ENCODE measurements at regions not wholly inside any gene's neighbourhood (a gene's known extent, or its start where the extent isn't known, plus 50 kb on each side); places are given as distances from the start of the nearest gene placed in this dataset.
"Not testable (repeated sequence)": the region's sequence is repeated elsewhere in the genome, so short reads cannot be mapped to it uniquely, and the experiment has no call there.

DNA sequence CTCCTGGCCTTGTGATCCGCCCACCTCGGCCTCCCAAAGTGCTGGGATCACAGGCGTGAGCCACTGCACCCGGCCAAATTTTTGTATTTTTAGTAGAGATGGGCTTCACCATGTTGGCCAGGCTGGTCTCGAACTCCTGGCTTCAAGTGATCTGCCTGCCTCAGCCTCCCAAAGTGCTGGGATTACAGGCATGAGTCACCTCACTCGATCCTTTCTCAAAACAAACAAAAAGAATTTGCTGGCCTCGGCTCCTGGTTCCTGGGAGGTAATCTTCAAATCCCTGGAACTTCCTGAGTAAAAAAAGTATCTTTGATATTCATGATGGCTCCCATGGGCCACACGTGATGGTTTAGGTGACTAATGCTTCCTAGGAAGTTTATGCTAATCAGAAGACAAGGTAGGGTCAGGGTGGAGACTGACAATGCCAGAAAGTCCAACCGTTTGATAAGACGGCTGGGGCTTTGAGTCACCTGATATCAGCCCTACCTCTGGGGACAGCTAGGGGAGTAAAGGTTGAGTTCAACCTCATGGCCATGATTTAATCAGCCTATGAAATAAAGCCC, 113.1 kb upstream of the NEK6 start:
- TF ChIP-seq, protein P1, sequence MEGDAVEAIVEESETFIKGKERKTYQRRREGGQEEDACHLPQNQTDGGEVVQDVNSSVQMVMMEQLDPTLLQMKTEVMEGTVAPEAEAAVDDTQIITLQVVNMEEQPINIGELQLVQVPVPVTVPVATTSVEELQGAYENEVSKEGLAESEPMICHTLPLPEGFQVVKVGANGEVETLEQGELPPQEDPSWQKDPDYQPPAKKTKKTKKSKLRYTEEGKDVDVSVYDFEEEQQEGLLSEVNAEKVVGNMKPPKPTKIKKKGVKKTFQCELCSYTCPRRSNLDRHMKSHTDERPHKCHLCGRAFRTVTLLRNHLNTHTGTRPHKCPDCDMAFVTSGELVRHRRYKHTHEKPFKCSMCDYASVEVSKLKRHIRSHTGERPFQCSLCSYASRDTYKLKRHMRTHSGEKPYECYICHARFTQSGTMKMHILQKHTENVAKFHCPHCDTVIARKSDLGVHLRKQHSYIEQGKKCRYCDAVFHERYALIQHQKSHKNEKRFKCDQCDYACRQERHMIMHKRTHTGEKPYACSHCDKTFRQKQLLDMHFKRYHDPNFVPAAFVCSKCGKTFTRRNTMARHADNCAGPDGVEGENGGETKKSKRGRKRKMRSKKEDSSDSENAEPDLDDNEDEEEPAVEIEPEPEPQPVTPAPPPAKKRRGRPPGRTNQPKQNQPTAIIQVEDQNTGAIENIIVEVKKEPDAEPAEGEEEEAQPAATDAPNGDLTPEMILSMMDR (IDR thresholded peaks at IDR 0.05), result not testable (repeated sequence)
- TF ChIP-seq POLR2AphosphoS5 (IDR thresholded peaks at IDR 0.05; ENCODE audit: low read depth, low read length); SIN3A (IDR thresholded peaks at IDR 0.05; ENCODE audit: borderline replicate concordance, insufficient read depth, low read depth, low read length): not testable (repeated sequence)
- TF ChIP-seq, protein P2, sequence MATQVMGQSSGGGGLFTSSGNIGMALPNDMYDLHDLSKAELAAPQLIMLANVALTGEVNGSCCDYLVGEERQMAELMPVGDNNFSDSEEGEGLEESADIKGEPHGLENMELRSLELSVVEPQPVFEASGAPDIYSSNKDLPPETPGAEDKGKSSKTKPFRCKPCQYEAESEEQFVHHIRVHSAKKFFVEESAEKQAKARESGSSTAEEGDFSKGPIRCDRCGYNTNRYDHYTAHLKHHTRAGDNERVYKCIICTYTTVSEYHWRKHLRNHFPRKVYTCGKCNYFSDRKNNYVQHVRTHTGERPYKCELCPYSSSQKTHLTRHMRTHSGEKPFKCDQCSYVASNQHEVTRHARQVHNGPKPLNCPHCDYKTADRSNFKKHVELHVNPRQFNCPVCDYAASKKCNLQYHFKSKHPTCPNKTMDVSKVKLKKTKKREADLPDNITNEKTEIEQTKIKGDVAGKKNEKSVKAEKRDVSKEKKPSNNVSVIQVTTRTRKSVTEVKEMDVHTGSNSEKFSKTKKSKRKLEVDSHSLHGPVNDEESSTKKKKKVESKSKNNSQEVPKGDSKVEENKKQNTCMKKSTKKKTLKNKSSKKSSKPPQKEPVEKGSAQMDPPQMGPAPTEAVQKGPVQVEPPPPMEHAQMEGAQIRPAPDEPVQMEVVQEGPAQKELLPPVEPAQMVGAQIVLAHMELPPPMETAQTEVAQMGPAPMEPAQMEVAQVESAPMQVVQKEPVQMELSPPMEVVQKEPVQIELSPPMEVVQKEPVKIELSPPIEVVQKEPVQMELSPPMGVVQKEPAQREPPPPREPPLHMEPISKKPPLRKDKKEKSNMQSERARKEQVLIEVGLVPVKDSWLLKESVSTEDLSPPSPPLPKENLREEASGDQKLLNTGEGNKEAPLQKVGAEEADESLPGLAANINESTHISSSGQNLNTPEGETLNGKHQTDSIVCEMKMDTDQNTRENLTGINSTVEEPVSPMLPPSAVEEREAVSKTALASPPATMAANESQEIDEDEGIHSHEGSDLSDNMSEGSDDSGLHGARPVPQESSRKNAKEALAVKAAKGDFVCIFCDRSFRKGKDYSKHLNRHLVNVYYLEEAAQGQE (IDR thresholded peaks at IDR 0.05; ENCODE audit: insufficient read depth in 1 of 2, low read depth in 2 of 2, low read length in 1 of 2), result not testable (repeated sequence)
